NCI-H748 (cell line): ENCODE measurements at regions not wholly inside any gene's neighbourhood (a gene's known extent, or its start where the extent isn't known, plus 50 kb on each side); places are given as distances from the start of the nearest gene placed in this dataset.

Source experiments
- DNase-seq: peaks from one replicate; lab custom pipeline; 2025; ENCODE audit not compliant: unreplicated experiment; lab: John Stamatoyannopoulos, UW

GRCh38 chr11:91966368-91966767 lies 258.2 kb upstream of the FAT3 start:
- DNase-seq, result no peak

GRCh38 chr11:91960770-91961169 lies 263.8 kb upstream of the FAT3 start:
- DNase-seq, result no peak

- no peak for DNase-seq
These were observed 265.2 kb upstream of the FAT3 start for GRCh38 chr11:91959411-91959810.

- no peak for DNase-seq
These were observed 267.9 kb upstream of the FAT3 start for GRCh38 chr11:91956711-91957110.

GRCh38 chr11:91955206-91955605 lies 269.4 kb upstream of the FAT3 start:
- DNase-seq, result no peak

GRCh38 chr11:91952056-91952455 lies 272.6 kb upstream of the FAT3 start:
- DNase-seq, result no peak

GRCh38 chr11:91947215-91947820 lies 277.3 kb upstream of the FAT3 start:
- DNase-seq, result peak; percentile 97

GRCh38 chr11:91946397-91946951 lies 278.1 kb upstream of the FAT3 start:
- DNase-seq, result peak; percentile 17

- DNase-seq, result no peak
These were observed 289.5 kb upstream of the FAT3 start for GRCh38 chr11:91935120-91935519.

GRCh38 chr11:91932151-91932821 lies 292.3 kb upstream of the FAT3 start:
- DNase-seq, result no peak

- DNase-seq, result peak; percentile 2
These were observed 297.2 kb upstream of the FAT3 start for GRCh38 chr11:91927448-91927847.

GRCh38 chr11:91926965-91927364 lies 297.7 kb upstream of the FAT3 start:
- DNase-seq, result no peak

GRCh38 chr11:91922846-91923245 lies 301.8 kb upstream of the FAT3 start:
- no peak for DNase-seq

- DNase-seq, result no peak
These were observed 302.6 kb upstream of the FAT3 start for GRCh38 chr11:91921974-91922373.

- no peak for DNase-seq
These were observed 311.2 kb upstream of the FAT3 start for GRCh38 chr11:91913407-91913806.

GRCh38 chr11:91912322-91912721 lies 312.3 kb upstream of the FAT3 start:
- DNase-seq, result no peak

GRCh38 chr11:91906871-91907624 lies 317.6 kb upstream of the FAT3 start:
- DNase-seq, result no peak

- no peak for DNase-seq
These were observed 319.5 kb upstream of the FAT3 start for GRCh38 chr11:91904792-91905785.

GRCh38 chr11:91902312-91902711 lies 322.3 kb upstream of the FAT3 start:
- no peak for DNase-seq

GRCh38 chr11:91880660-91881059 lies 344.0 kb upstream of the FAT3 start:
- no peak for DNase-seq

GRCh38 chr11:91876746-91877145 lies 347.9 kb upstream of the FAT3 start:
- no peak for DNase-seq
